NCI-H2029 (cell line): ENCODE measurements at regions not wholly inside any gene's neighbourhood (a gene's known extent, or its start where the extent isn't known, plus 50 kb on each side); places are given as distances from the start of the nearest gene placed in this dataset.
A peak's percentile ranks its signal among the peaks of the same experiment; 100 is the strongest.
"Not testable (repeated sequence)": the region's sequence is repeated elsewhere in the genome, so short reads cannot be mapped to it uniquely, and the experiment has no call there.

Experiments
- DNase-seq: peaks from one replicate; lab custom pipeline; 2025; lab: John Stamatoyannopoulos, UW

GRCh38 chr1:113303267-113303666, 87.0 kb upstream of the MAGI3 start:
- no peak for DNase-seq

GRCh38 chr1:113305029-113305428, 85.3 kb upstream of the MAGI3 start:
- not testable (repeated sequence) for DNase-seq

- DNase-seq: no peak
These were observed 82.4 kb upstream of the MAGI3 start for GRCh38 chr1:113307771-113308445.

GRCh38 chr1:113312651-113313050, 77.7 kb upstream of the MAGI3 start:
- DNase-seq: not testable (repeated sequence)

- DNase-seq: no peak
These were observed 75.7 kb upstream of the MAGI3 start for GRCh38 chr1:113314600-113314999.

GRCh38 chr1:113320272-113320671, 70.0 kb upstream of the MAGI3 start:
- DNase-seq: peak; percentile 2

GRCh38 chr1:113320972-113321680, 69.2 kb upstream of the MAGI3 start:
- DNase-seq: no peak

- no peak for DNase-seq
These were observed 68.4 kb upstream of the MAGI3 start for GRCh38 chr1:113321771-113322387.

- DNase-seq: no peak
These were observed 67.9 kb upstream of the MAGI3 start for GRCh38 chr1:113322439-113322838.

GRCh38 chr1:113325022-113325421, 65.3 kb upstream of the MAGI3 start:
- DNase-seq: no peak

- no peak for DNase-seq
These were observed 63.3 kb upstream of the MAGI3 start for GRCh38 chr1:113326976-113327375.

- no peak for DNase-seq
These were observed 57.3 kb upstream of the MAGI3 start for GRCh38 chr1:113333056-113333455.

- DNase-seq: no peak
These were observed 50.3 kb upstream of the MAGI3 start for GRCh38 chr1:113340038-113340437.
